Astrocyte (in vitro differentiated cells and primary cell): ENCODE measurements at regions not wholly inside any gene's neighbourhood (a gene's known extent, or its start where the extent isn't known, plus 50 kb on each side); places are given as distances from the start of the nearest gene placed in this dataset.

Source experiments
- DNase-seq: peaks from one replicate; pipeline ENCODE4 v3.0.0-alpha.2; 2010; ENCODE audit warnings: low read depth
- FAIRE-seq: peaks from 2 replicates; lab custom pipeline; 2011; peaks lifted over from hg19 to GRCh38; lab: Jason Lieb, UNC
- H2AFZ ChIP-seq: 2 replicates; pipeline ENCODE4 v1.6.0; 2012; ENCODE audit warnings: low read depth, low read length, inconsistent platforms
- H3K27ac ChIP-seq: 2 replicates; pipeline ENCODE4 v1.5.1; 2011; ENCODE audit warnings: low read depth, low read length, inconsistent platforms
- H3K27me3 ChIP-seq: 2 replicates; pipeline ENCODE4 v1.6.0; 2011; ENCODE audit warnings: low read length, inconsistent platforms; ENCODE audit not compliant: insufficient read depth
- H3K36me3 ChIP-seq: 2 replicates; pipeline ENCODE4 v1.5.1; 2011; ENCODE audit warnings: low read length, inconsistent platforms; ENCODE audit not compliant: insufficient read depth
- H3K4me1 ChIP-seq: 2 replicates; pipeline ENCODE4 v1.5.1; 2011; ENCODE audit warnings: low read length, inconsistent platforms; ENCODE audit not compliant: insufficient read depth
- H3K4me2 ChIP-seq: 2 replicates; pipeline ENCODE4 v1.6.0; 2012; ENCODE audit warnings: low read length, inconsistent platforms
- H3K4me3 ChIP-seq: 2 replicates; pipeline ENCODE4 v1.5.1; 2011; ENCODE audit warnings: low read depth, mild to moderate bottlenecking, low read length, inconsistent platforms; ENCODE audit not compliant: insufficient read depth
- H3K79me2 ChIP-seq: 2 replicates; pipeline ENCODE4 v1.6.0; 2012; ENCODE audit warnings: mild to moderate bottlenecking, low read length, inconsistent platforms; ENCODE audit not compliant: insufficient read depth
- H3K9ac ChIP-seq: 2 replicates; pipeline ENCODE4 v1.6.0; 2012; ENCODE audit warnings: mild to moderate bottlenecking, low read length, inconsistent platforms
- H3K9me3 ChIP-seq: 2 replicates; pipeline ENCODE4 v1.5.1; 2012; ENCODE audit warnings: low read depth, mild to moderate bottlenecking, low read length, inconsistent platforms; ENCODE audit not compliant: insufficient read depth
- H4K20me1 ChIP-seq: 2 replicates; pipeline ENCODE4 v1.6.0; 2012; ENCODE audit warnings: low read length, inconsistent platforms; ENCODE audit not compliant: insufficient read depth
- H3K27ac Mint-ChIP-seq: one replicate; pipeline ENCODE4 v1.8.0; 2021; ENCODE audit warnings: mild to moderate bottlenecking, mixed read lengths; ENCODE audit not compliant: unreplicated experiment
- H3K27me3 Mint-ChIP-seq: one replicate; pipeline ENCODE4 v1.8.0; 2021; ENCODE audit warnings: low read depth, mixed read lengths; ENCODE audit not compliant: unreplicated experiment
- H3K36me3 Mint-ChIP-seq: one replicate; pipeline ENCODE4 v1.8.0; 2021; ENCODE audit warnings: low read depth, mixed read lengths; ENCODE audit not compliant: unreplicated experiment
- H3K4me1 Mint-ChIP-seq: one replicate; pipeline ENCODE4 v1.8.0; 2021; ENCODE audit warnings: low read depth, mixed read lengths; ENCODE audit not compliant: unreplicated experiment
- H3K4me3 Mint-ChIP-seq: one replicate; pipeline ENCODE4 v1.8.0; 2021; ENCODE audit warnings: mild to moderate bottlenecking, moderate library complexity, mixed read lengths; ENCODE audit not compliant: unreplicated experiment
- H3K9me3 Mint-ChIP-seq: one replicate; pipeline ENCODE4 v1.8.0; 2021; ENCODE audit warnings: mild to moderate bottlenecking, mixed read lengths; ENCODE audit not compliant: unreplicated experiment
- EZH2 ChIP-seq: IDR thresholded peaks from 2 replicates; pipeline ENCODE4 v1.6.1; 2012; ENCODE audit warnings: mild to moderate bottlenecking, low read length, inconsistent platforms; ENCODE audit not compliant: insufficient read depth
- TF ChIP-seq, protein P1 (sequence below): IDR thresholded peaks from 2 replicates; pipeline ENCODE4 v1.5.1; 2011; ENCODE audit warnings: low read depth, mild to moderate bottlenecking, inconsistent platforms, low read length, moderate library complexity; ENCODE audit not compliant: insufficient read depth

GRCh38 chr9:103889989-103890388 lies 204.1 kb upstream of the SMC2 start:
- Mint-ChIP-seq H3K9me3 (no peaks in the 10 kb centered on the region), H3K27me3 (no peaks in the 10 kb centered on the region), H3K36me3 (no peaks in the 10 kb centered on the region), H3K4me1 (no peaks in the 10 kb centered on the region), H3K27ac (no peak overlapping the region), H3K4me3 (no peak overlapping the region)
- H3K27me3 ChIP-seq, result no peaks in the 10 kb centered on the region
- no peaks in the 10 kb centered on the region for H3K36me3 ChIP-seq
- no peak overlapping the region for H3K27ac ChIP-seq
- H3K4me2 ChIP-seq, result no peak overlapping the region
- H2AFZ ChIP-seq, result no peak overlapping the region
- no peaks in the 10 kb centered on the region for H4K20me1 ChIP-seq
- H3K9ac ChIP-seq, result no peak overlapping the region
- H3K4me1 ChIP-seq, result no peaks in the 10 kb centered on the region
- H3K4me3 ChIP-seq, result no peak overlapping the region
- TF ChIP-seq, protein P1, sequence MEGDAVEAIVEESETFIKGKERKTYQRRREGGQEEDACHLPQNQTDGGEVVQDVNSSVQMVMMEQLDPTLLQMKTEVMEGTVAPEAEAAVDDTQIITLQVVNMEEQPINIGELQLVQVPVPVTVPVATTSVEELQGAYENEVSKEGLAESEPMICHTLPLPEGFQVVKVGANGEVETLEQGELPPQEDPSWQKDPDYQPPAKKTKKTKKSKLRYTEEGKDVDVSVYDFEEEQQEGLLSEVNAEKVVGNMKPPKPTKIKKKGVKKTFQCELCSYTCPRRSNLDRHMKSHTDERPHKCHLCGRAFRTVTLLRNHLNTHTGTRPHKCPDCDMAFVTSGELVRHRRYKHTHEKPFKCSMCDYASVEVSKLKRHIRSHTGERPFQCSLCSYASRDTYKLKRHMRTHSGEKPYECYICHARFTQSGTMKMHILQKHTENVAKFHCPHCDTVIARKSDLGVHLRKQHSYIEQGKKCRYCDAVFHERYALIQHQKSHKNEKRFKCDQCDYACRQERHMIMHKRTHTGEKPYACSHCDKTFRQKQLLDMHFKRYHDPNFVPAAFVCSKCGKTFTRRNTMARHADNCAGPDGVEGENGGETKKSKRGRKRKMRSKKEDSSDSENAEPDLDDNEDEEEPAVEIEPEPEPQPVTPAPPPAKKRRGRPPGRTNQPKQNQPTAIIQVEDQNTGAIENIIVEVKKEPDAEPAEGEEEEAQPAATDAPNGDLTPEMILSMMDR, result no peak
- no peak for TF ChIP-seq EZH2
- no peaks in the 10 kb centered on the region for H3K9me3 ChIP-seq
- FAIRE-seq (no peak), DNase-seq (no peak)
- no peaks in the 10 kb centered on the region for H3K79me2 ChIP-seq

DNA sequence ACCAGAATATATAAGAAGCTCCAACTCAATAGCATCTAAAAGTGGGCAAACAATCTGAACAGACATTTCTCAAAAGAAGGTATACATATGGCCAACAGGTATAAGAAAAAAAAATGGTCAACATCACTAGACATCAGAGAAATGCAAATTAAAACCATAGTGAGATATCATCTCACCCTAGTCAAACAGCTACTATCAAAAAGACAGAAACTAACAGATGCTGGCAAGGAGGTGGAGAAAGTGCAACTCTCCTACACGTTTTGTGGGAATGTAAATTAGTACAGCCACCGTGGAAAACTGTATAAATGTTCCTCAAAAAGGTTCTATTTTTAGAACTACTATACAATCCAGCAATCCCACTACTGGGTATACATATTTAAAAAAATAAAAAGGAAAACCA lies 199.9 kb upstream of the SMC2 start:
- no peak for FAIRE-seq
- H3K27me3 Mint-ChIP-seq, result no peaks in the 10 kb centered on the region

GRCh38 chr9:103898550-103898949 lies 195.6 kb upstream of the SMC2 start:
- H3K4me3 ChIP-seq, result no peak overlapping the region
- H3K79me2 ChIP-seq, result no peaks in the 10 kb centered on the region
- H3K4me3 Mint-ChIP-seq, result no peak overlapping the region
- peaks cover 2% of the 10 kb centered on the region for H3K9me3 Mint-ChIP-seq
- H3K36me3 Mint-ChIP-seq, result no peaks in the 10 kb centered on the region
- DNase-seq (no peak), FAIRE-seq (no peak)
- H3K4me1 ChIP-seq, result no peaks in the 10 kb centered on the region
- no peaks in the 10 kb centered on the region for H4K20me1 ChIP-seq
- no peak for TF ChIP-seq EZH2
- TF ChIP-seq, protein P1, result no peak
- H3K27me3 Mint-ChIP-seq, result no peaks in the 10 kb centered on the region
- no peak overlapping the region for H3K4me2 ChIP-seq
- no peaks in the 10 kb centered on the region for H3K4me1 Mint-ChIP-seq
- H3K27ac Mint-ChIP-seq, result no peak overlapping the region
- H3K9ac ChIP-seq, result no peak overlapping the region
- no peaks in the 10 kb centered on the region for H3K27me3 ChIP-seq
- no peak overlapping the region for H2AFZ ChIP-seq
- H3K9me3 ChIP-seq, result no peaks in the 10 kb centered on the region
- no peaks in the 10 kb centered on the region for H3K36me3 ChIP-seq
- H3K27ac ChIP-seq, result no peak overlapping the region

More for the DNA sequence above, 199.9 kb upstream of the SMC2 start:
- Histone ChIP-seq H3K27me3 (no peaks in the 10 kb centered on the region), H3K9ac (no peak overlapping the region), H3K4me3 (no peak overlapping the region), H3K9me3 (no peaks in the 10 kb centered on the region), H4K20me1 (no peaks in the 10 kb centered on the region), H2AFZ (no peak overlapping the region), H3K27ac (no peak overlapping the region), H3K4me2 (no peak overlapping the region), H3K36me3 (no peaks in the 10 kb centered on the region), H3K4me1 (no peaks in the 10 kb centered on the region), H3K79me2 (no peaks in the 10 kb centered on the region)
- no peak overlapping the region for H3K27ac Mint-ChIP-seq
- DNase-seq, result no peak
- H3K4me3 Mint-ChIP-seq, result no peak overlapping the region
- no peaks in the 10 kb centered on the region for H3K4me1 Mint-ChIP-seq
- peaks cover 2% of the 10 kb centered on the region for H3K9me3 Mint-ChIP-seq
- no peak for TF ChIP-seq EZH2
- TF ChIP-seq, protein P1, result no peak
- no peaks in the 10 kb centered on the region for H3K36me3 Mint-ChIP-seq
